Neural cell (in vitro differentiated cells): ENCODE measurements at regions not wholly inside any gene's neighbourhood (a gene's known extent, or its start where the extent isn't known, plus 50 kb on each side); places are given as distances from the start of the nearest gene placed in this dataset.

ENCODE experiments used
- CTCF ChIP-seq: fragments of 450-650 bp; IDR thresholded peaks from 2 replicates; pipeline ENCODE4 v1.5.1; 2014; ENCODE audit warnings: antibody characterized with exemption, mild to moderate bottlenecking, moderate library complexity; ENCODE audit not compliant: poor library complexity, severe bottlenecking
- EZH2 ChIP-seq: fragments of 200-600, 300-800 bp; shearing (Covaris generic), sonication (generic); IDR thresholded peaks from 2 replicates; pipeline ENCODE4 v1.6.1; 2014; ENCODE audit warnings: antibody characterized with exemption, low read length, borderline replicate concordance, mild to moderate bottlenecking; ENCODE audit not compliant: insufficient read depth, poor library complexity, severe bottlenecking
- MXI1 ChIP-seq: fragments of 450-650 bp; conservative IDR thresholded peaks from 2 replicates; pipeline ENCODE4 v1.6.1; 2014; ENCODE audit warnings: antibody characterized with exemption, mild to moderate bottlenecking; ENCODE audit not compliant: poor library complexity, severe bottlenecking

- TF ChIP-seq CTCF (no peak), EZH2 (no peak), MXI1 (no peak)
These were observed 54.4 kb upstream of the AJAP1 start for GRCh38 chr1:4599951-4600481.
